Cardiac muscle cell (in vitro differentiated cells and primary cell): ENCODE measurements at regions not wholly inside any gene's neighbourhood (a gene's known extent, or its start where the extent isn't known, plus 50 kb on each side); places are given as distances from the start of the nearest gene placed in this dataset.
"Not testable (repeated sequence)": the region's sequence is repeated elsewhere in the genome, so short reads cannot be mapped to it uniquely, and the experiment has no call there.

Source experiments
- DNase-seq, 2 donors: peaks; one replicate each; pipeline versions ENCODE4 v3.0.0 to v3.0.0-alpha.2; 2010 to 2017; ENCODE audit warnings: low read depth in 1 of 2, low spot score in 1 of 2
- H3K27ac ChIP-seq: fragments of 200-600 bp; sonication (generic); 2 replicates; pipeline ENCODE4 v1.5.1; 2016
- H3K27me3 ChIP-seq: fragments of 200-600 bp; sonication (generic); 2 replicates; pipeline ENCODE4 v1.6.0; 2016; ENCODE audit warnings: control low read depth
- H3K36me3 ChIP-seq: fragments of 200-600 bp; sonication (generic); 2 replicates; pipeline ENCODE4 v1.5.1; 2016; ENCODE audit warnings: control low read depth
- H3K4me1 ChIP-seq: fragments of 200-600 bp; sonication (generic); 2 replicates; pipeline ENCODE4 v1.8.1; 2017; ENCODE audit warnings: low read depth, mild to moderate bottlenecking, mixed run types
- H3K4me3 ChIP-seq: fragments of 200-600 bp; sonication (generic); 2 replicates; pipeline ENCODE4 v1.5.1; 2016; ENCODE audit warnings: mild to moderate bottlenecking
- H3K9me3 ChIP-seq: fragments of 200-600 bp; sonication (generic); 2 replicates; pipeline ENCODE4 v1.5.1; 2017; ENCODE audit warnings: low read depth, mild to moderate bottlenecking, control low read depth
- TF ChIP-seq, protein P1 (sequence below): IDR thresholded peaks from 2 replicates; pipeline ENCODE4 v1.5.1; 2012; ENCODE audit warnings: low read depth, mild to moderate bottlenecking, low read length

DNA sequence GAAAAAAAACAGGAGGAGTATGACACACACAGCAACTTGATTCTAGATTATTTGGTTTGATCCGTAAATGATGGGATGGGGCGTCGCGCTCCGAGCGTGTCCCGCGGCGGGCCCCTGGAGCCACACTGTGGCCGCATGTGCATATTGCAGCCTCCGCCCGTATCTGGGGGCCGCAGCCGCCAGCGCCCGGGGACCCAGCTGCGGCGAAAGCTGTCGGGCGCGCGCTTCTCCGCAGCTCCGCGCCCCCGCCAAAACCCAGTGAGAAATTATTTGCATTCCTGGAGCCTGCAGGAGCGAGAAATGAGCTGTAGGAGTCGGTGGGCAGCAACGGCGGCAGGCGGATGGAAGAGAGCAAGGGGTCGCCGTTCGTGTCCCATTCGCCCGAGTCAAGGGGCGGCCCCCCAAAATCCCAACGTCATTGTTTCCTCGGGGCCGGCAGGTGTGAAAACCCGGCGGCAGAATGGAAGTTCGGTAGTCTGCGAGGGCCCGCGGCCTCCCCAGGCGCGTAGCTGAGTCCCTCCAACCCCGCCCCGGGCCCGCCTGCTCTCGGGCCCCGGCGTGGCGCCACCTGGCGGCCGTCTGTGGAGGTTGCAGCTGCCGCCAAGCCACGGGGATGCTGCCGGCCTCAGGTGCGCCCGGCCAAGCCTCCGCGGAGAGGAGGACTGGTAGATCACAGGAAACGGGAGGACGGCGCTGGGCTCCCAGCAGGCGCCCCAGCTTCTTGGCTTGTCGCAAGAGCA lies 86.8 kb downstream of the FAM72B start:
- TF ChIP-seq, protein P1, sequence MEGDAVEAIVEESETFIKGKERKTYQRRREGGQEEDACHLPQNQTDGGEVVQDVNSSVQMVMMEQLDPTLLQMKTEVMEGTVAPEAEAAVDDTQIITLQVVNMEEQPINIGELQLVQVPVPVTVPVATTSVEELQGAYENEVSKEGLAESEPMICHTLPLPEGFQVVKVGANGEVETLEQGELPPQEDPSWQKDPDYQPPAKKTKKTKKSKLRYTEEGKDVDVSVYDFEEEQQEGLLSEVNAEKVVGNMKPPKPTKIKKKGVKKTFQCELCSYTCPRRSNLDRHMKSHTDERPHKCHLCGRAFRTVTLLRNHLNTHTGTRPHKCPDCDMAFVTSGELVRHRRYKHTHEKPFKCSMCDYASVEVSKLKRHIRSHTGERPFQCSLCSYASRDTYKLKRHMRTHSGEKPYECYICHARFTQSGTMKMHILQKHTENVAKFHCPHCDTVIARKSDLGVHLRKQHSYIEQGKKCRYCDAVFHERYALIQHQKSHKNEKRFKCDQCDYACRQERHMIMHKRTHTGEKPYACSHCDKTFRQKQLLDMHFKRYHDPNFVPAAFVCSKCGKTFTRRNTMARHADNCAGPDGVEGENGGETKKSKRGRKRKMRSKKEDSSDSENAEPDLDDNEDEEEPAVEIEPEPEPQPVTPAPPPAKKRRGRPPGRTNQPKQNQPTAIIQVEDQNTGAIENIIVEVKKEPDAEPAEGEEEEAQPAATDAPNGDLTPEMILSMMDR = peak; percentile 39
- H3K36me3 ChIP-seq, H3K9me3 ChIP-seq, H3K4me1 ChIP-seq, H3K27me3 ChIP-seq: not testable (repeated sequence)
- DNase-seq = peak; percentile 70 to 73
- Histone ChIP-seq H3K4me3 (peak overlapping the region; percentile 24), H3K27ac (peak overlapping the region; percentile 35)

- peak overlapping the region; percentile 24 for H3K4me3 ChIP-seq
- not testable (repeated sequence) for H3K27me3 ChIP-seq, H3K36me3 ChIP-seq, H3K9me3 ChIP-seq, H3K27ac ChIP-seq, H3K4me1 ChIP-seq
- DNase-seq = peak in 1 of 2 donors; percentile 3
These were observed 86.3 kb downstream of the FAM72B start for GRCh38 chr1:121097867-121098215.

DNA sequence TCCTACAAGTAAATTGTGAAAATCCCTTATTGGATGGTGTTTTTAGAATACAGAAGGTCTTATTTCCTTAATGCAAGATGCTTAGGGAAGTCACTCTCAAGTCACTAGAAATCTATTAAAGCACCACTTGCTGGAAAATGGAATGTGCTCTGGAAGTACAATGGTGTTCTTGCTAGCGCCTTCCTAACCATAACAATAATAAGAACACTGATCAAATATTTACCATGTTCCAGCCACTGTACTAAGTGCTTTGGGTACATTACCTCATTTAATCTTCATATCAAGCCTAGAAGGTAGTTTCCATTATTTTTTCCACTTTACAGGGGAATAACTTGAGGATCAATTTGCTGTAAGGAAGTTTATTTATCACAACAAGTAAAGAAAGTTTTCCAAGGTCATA lies 75.1 kb downstream of the FAM72B start:
- not testable (repeated sequence) for DNase-seq, H3K27me3 ChIP-seq, H3K9me3 ChIP-seq, H3K36me3 ChIP-seq, H3K27ac ChIP-seq, H3K4me1 ChIP-seq, H3K4me3 ChIP-seq

DNA sequence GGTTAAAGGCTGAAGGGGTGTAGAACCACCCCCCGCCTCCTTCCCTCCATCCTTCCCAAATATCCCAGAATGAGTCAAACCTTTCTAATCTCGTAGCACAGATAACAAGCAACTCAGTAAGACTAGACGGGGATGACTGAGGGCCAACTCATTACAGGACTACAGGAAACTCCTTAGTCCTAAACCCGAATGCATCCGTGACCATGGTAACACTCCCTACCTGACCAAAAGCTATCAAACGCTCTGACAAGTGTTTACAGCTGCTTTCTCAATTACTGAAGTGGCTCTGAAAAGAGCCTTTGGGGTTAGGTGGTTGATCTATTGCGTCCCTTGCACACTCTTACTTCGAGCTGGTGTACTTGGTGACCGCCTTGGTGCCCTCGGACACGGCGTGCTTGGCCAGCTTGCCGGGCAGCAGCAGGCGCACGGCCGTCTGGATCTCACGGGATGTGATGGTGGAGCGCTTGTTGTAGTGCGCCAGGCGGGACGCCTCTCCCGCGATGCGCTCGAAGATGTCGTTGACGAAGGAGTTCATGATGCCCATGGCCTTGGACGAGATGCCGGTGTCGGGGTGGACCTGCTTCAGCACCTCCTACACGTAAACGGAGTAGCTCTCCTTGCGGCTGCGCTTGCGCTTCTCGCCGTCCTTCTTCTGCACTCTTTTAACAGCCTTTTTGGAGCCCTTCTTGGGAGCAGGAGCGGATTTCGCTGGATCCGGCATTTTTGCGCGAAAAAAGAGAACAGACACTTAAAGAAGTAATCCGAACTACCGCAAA lies 67.4 kb downstream of the FAM72B start:
- not testable (repeated sequence) for H3K9me3 ChIP-seq, H3K4me1 ChIP-seq, H3K4me3 ChIP-seq, H3K27me3 ChIP-seq, H3K36me3 ChIP-seq, H3K27ac ChIP-seq
- peak in 1 of 2 donors; percentile 39 for DNase-seq

DNA sequence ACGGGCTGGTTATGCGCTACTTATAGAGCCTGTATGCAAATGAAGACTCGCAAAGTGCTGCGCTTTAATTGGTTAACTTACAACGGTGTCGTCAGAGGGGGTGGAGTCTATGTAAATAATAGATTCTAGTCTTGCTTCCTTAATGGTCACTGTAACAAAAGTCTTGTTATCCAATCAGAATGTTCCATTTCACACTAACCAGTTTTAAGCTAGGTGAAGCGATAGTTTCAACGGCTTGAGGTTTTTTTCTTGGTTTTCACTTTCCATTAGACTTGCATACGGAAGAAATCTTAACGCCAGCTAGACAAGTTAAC lies 66.9 kb downstream of the FAM72B start:
- not testable (repeated sequence) for H3K4me3 ChIP-seq

GRCh38 chr1:121117622-121118479 lies 66.3 kb downstream of the FAM72B start:
- H3K9me3 ChIP-seq, H3K4me1 ChIP-seq, H3K4me3 ChIP-seq, H3K27me3 ChIP-seq, H3K36me3 ChIP-seq, H3K27ac ChIP-seq: not testable (repeated sequence)
- DNase-seq = peak in 1 of 2 donors; percentile 50

More for the DNA sequence above, 66.9 kb downstream of the FAM72B start:
- H3K27me3 ChIP-seq, H3K9me3 ChIP-seq, DNase-seq, H3K27ac ChIP-seq, H3K36me3 ChIP-seq, H3K4me1 ChIP-seq: not testable (repeated sequence)
